ENCODE measurements at regions not wholly inside any gene's neighbourhood (a gene's known extent, or its start where the extent isn't known, plus 50 kb on each side); places are given as distances from the start of the nearest gene placed in this dataset.

DNA sequence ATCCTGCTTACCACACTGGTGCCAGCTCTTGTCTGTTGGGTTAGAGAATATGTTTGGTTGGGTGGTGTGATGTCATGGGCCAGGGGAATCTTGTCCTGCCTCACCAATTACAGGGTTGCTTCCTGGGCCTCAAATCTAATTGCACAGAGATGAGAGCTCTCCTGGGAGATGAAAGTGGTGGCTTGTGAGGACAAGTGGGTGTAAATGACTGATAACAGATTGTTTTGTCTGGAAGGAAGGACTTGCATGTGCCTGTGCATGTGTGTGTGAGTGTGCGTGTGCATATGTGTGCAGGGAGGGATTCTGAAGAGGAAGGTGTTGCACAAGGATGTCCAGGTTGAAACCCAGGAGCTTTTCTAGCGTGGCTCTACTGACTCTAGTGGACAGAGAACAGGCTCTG lies 271.9 kb downstream of the LOXHD1 start (continued):
- TF ChIP-seq, protein P1, sequence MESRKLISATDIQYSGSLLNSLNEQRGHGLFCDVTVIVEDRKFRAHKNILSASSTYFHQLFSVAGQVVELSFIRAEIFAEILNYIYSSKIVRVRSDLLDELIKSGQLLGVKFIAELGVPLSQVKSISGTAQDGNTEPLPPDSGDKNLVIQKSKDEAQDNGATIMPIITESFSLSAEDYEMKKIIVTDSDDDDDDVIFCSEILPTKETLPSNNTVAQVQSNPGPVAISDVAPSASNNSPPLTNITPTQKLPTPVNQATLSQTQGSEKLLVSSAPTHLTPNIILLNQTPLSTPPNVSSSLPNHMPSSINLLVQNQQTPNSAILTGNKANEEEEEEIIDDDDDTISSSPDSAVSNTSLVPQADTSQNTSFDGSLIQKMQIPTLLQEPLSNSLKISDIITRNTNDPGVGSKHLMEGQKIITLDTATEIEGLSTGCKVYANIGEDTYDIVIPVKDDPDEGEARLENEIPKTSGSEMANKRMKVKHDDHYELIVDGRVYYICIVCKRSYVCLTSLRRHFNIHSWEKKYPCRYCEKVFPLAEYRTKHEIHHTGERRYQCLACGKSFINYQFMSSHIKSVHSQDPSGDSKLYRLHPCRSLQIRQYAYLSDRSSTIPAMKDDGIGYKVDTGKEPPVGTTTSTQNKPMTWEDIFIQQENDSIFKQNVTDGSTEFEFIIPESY (IDR thresholded peaks at IDR 0.05): no peak
- TF ChIP-seq EGR1 (IDR thresholded peaks at IDR 0.05; ENCODE audit: low read depth in 2 of 2) (no peak), HNF4G (IDR thresholded peaks at IDR 0.05) (no peak), YY1 (IDR thresholded peaks at IDR 0.05) (no peak), JUND (IDR thresholded peaks at IDR 0.05) (no peak), HNF4A (conservative IDR thresholded peaks at IDR 0.05) (no peak), SP1 (IDR thresholded peaks at IDR 0.05) (no peak), GABPA (IDR thresholded peaks at IDR 0.05 in 1 of 2, conservative IDR thresholded peaks at IDR 0.05 in 1 of 2) (no peak), TAF1 (conservative IDR thresholded peaks at IDR 0.05) (no peak), FOXA2 (IDR thresholded peaks at IDR 0.05) (no peak)

DNA sequence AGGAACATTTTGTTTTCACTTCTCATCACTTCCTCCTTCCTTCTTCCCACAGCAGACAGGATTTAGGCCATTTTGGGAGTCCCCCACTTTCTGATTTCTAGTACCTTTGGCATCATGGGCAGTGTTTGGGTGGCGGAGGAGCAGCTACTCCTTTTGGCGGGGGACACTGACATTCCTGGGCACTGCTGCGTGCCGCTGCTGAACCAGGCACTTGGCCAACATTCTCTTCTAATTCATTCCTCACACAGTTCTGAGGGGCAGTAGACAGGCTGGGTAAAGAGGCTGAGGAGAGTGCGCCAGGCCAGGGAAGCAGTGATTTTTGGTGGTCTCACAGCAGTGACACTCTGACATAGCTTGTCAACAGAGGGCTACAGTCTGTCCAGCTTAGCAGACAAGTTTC lies 270.2 kb downstream of the LOXHD1 start:
- H3K27me3 ChIP-seq (ENCODE audit: control insufficient read depth in 4 of 4, insufficient read depth in 4 of 4, low read length in 3 of 4): no peaks in the 10 kb centered on the region
- no peak overlapping the region for H3K4me3 ChIP-seq (ENCODE audit: low read depth in 1 of 3, low read length in 3 of 3)
- H3K36me3 ChIP-seq (ENCODE audit: control insufficient read depth in 4 of 4, insufficient read depth in 3 of 4, low read depth in 1 of 4, low read length in 3 of 4): no peaks in the 10 kb centered on the region
- DNase-seq (ENCODE audit: low spot score): no peak
- TF ChIP-seq YY1 (IDR thresholded peaks at IDR 0.05): no peak
- TF ChIP-seq, protein P1 (IDR thresholded peaks at IDR 0.05): no peak
- TF ChIP-seq TAF1 (conservative IDR thresholded peaks at IDR 0.05): no peak
- no peak for TF ChIP-seq JUND (IDR thresholded peaks at IDR 0.05)
- TF ChIP-seq, protein P2, sequence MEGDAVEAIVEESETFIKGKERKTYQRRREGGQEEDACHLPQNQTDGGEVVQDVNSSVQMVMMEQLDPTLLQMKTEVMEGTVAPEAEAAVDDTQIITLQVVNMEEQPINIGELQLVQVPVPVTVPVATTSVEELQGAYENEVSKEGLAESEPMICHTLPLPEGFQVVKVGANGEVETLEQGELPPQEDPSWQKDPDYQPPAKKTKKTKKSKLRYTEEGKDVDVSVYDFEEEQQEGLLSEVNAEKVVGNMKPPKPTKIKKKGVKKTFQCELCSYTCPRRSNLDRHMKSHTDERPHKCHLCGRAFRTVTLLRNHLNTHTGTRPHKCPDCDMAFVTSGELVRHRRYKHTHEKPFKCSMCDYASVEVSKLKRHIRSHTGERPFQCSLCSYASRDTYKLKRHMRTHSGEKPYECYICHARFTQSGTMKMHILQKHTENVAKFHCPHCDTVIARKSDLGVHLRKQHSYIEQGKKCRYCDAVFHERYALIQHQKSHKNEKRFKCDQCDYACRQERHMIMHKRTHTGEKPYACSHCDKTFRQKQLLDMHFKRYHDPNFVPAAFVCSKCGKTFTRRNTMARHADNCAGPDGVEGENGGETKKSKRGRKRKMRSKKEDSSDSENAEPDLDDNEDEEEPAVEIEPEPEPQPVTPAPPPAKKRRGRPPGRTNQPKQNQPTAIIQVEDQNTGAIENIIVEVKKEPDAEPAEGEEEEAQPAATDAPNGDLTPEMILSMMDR (IDR thresholded peaks at IDR 0.05; ENCODE audit: low read depth, low read length, missing input control): no peak
- no peak for TF ChIP-seq HNF4G (IDR thresholded peaks at IDR 0.05)
- TF ChIP-seq, protein P3, sequence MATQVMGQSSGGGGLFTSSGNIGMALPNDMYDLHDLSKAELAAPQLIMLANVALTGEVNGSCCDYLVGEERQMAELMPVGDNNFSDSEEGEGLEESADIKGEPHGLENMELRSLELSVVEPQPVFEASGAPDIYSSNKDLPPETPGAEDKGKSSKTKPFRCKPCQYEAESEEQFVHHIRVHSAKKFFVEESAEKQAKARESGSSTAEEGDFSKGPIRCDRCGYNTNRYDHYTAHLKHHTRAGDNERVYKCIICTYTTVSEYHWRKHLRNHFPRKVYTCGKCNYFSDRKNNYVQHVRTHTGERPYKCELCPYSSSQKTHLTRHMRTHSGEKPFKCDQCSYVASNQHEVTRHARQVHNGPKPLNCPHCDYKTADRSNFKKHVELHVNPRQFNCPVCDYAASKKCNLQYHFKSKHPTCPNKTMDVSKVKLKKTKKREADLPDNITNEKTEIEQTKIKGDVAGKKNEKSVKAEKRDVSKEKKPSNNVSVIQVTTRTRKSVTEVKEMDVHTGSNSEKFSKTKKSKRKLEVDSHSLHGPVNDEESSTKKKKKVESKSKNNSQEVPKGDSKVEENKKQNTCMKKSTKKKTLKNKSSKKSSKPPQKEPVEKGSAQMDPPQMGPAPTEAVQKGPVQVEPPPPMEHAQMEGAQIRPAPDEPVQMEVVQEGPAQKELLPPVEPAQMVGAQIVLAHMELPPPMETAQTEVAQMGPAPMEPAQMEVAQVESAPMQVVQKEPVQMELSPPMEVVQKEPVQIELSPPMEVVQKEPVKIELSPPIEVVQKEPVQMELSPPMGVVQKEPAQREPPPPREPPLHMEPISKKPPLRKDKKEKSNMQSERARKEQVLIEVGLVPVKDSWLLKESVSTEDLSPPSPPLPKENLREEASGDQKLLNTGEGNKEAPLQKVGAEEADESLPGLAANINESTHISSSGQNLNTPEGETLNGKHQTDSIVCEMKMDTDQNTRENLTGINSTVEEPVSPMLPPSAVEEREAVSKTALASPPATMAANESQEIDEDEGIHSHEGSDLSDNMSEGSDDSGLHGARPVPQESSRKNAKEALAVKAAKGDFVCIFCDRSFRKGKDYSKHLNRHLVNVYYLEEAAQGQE (IDR thresholded peaks at IDR 0.05): no peak
- TF ChIP-seq RXRA (IDR thresholded peaks at IDR 0.05): no peak
- TF ChIP-seq GABPA (IDR thresholded peaks at IDR 0.05 in 1 of 2, conservative IDR thresholded peaks at IDR 0.05 in 1 of 2): no peak
- TF ChIP-seq FOXA1 (IDR thresholded peaks at IDR 0.05): no peak
- no peak for TF ChIP-seq SP1 (IDR thresholded peaks at IDR 0.05)
- TF ChIP-seq, protein P4, sequence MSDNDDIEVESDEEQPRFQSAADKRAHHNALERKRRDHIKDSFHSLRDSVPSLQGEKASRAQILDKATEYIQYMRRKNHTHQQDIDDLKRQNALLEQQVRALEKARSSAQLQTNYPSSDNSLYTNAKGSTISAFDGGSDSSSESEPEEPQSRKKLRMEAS (IDR thresholded peaks at IDR 0.05): no peak
- no peaks in the 10 kb centered on the region for H3K4me1 ChIP-seq (ENCODE audit: control insufficient read depth in 4 of 4, insufficient read depth in 4 of 4, low read length in 3 of 4)
- H3K9ac ChIP-seq (ENCODE audit: low read depth in 1 of 2, low read length in 2 of 2): no peak overlapping the region
- H3K9me3 ChIP-seq (ENCODE audit: control insufficient read depth in 4 of 4, low read length in 3 of 4): no peaks in the 10 kb centered on the region
- H3K27ac ChIP-seq (ENCODE audit: low read depth in 1 of 2, low read length in 2 of 2): no peak overlapping the region
- 73% methylated on average over 5 of the region's 5 CpGs for WGBS

Measured in liver (tissue), 8 donors.